ENCODE measurements at regions not wholly inside any gene's neighbourhood (a gene's known extent, or its start where the extent isn't known, plus 50 kb on each side); places are given as distances from the start of the nearest gene placed in this dataset.

DNA sequence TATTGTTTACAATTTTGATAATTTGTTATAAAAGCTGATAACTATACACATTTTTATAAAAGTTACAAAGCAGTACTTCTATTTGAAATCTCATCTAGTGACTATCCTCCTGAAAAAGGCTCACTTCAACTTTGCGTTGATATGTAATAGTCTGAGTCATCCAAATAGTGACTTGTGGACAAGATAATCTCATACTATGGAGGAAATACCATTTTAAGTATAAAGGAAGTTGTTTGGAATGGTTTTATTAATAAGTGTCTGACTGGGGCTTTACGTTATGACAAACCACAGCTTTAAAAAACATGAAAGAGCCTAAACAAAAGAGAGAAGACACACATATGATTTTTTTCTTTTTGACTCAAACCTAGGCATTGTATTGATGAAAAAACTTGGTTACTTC lies 272.3 kb upstream of the COL3A1 start:
- H2AFZ ChIP-seq = no peak overlapping the region
- BruUV-seq (replicated peaks) = no TSS peak
- intact Hi-C loops (cut with micrococcal nuclease; ENCODE audit: unreplicated experiment) = no loop called here
- no peaks in the 10 kb centered on the region for H4K20me1 ChIP-seq (ENCODE audit: insufficient read depth)
- H3K27ac ChIP-seq = no peak overlapping the region
- H3K9me3 ChIP-seq (ENCODE audit: insufficient read depth, low read depth) = no peaks in the 10 kb centered on the region
- CTCF ChIA-PET = no interaction called here
- no peak overlapping the region for H3K4me2 ChIP-seq
- TF ChIP-seq, protein P1, sequence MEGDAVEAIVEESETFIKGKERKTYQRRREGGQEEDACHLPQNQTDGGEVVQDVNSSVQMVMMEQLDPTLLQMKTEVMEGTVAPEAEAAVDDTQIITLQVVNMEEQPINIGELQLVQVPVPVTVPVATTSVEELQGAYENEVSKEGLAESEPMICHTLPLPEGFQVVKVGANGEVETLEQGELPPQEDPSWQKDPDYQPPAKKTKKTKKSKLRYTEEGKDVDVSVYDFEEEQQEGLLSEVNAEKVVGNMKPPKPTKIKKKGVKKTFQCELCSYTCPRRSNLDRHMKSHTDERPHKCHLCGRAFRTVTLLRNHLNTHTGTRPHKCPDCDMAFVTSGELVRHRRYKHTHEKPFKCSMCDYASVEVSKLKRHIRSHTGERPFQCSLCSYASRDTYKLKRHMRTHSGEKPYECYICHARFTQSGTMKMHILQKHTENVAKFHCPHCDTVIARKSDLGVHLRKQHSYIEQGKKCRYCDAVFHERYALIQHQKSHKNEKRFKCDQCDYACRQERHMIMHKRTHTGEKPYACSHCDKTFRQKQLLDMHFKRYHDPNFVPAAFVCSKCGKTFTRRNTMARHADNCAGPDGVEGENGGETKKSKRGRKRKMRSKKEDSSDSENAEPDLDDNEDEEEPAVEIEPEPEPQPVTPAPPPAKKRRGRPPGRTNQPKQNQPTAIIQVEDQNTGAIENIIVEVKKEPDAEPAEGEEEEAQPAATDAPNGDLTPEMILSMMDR (conservative IDR thresholded peaks at IDR 0.05) = no peak
- no peak for TF ChIP-seq EZH2 (IDR thresholded peaks at IDR 0.05; ENCODE audit: low read depth)
- H3K36me3 ChIP-seq (ENCODE audit: low read depth) = no peaks in the 10 kb centered on the region
- DNase-seq = no peak
- H3F3A ChIP-seq (ENCODE audit: insufficient read depth, low read depth) = no peaks in the 10 kb centered on the region
- H3K27me3 ChIP-seq (ENCODE audit: insufficient read depth, low read depth) = no peaks in the 10 kb centered on the region
- no peaks in the 10 kb centered on the region for H3K9me2 ChIP-seq (ENCODE audit: insufficient read depth)
- no peaks in the 10 kb centered on the region for H3K4me1 ChIP-seq (replicated peaks; ENCODE audit: insufficient read depth)
- POLR2A ChIA-PET (ENCODE audit: unreplicated experiment) = no interaction called here
- no peak overlapping the region for H3K4me3 ChIP-seq
- H3K79me2 ChIP-seq (ENCODE audit: low read depth) = no peaks in the 10 kb centered on the region

DNA sequence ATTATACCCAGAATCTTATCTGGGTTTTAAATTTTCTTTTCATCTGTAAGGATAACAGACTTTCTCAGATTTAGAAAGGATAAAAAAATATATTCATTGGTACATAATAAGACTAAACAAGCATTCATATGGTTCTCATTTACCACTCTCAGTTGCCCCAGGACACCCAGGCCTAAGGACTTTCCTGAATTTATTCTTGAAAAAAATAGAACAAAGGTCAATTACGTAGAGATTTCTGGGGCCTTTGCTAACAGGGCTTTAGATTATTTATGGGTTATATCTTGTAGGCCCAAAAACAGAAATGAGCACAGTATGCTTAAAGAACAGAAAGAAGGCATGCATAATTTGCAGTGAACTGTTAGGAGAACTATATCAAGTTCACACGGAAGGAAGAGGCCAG lies 269.0 kb upstream of the COL3A1 start:
- Histone ChIP-seq H3K79me2 (ENCODE audit: low read depth) (no peaks in the 10 kb centered on the region), H3K9me2 (ENCODE audit: insufficient read depth) (no peaks in the 10 kb centered on the region)

DNA sequence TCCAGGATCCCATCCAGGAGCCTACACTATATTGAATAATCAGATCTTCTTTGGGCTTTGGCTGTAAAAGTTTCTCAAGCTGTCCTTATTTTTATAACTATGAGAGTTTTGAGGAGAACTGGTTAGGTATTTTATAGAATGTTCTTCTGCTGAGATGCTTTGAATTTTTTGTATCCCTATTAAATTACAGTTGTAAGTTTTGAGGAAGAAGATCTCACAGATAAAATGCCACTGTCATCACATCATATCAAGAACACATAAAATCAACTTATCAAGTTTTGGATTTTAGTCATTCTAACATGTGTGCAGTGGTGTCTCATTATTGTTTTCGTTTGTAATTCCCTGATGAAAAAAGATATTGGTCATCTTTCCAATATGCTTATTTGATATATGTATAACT lies 260.2 kb upstream of the COL3A1 start:
- Histone ChIP-seq H3K9me2 (ENCODE audit: insufficient read depth) (no peaks in the 10 kb centered on the region), H3K36me3 (ENCODE audit: low read depth) (no peaks in the 10 kb centered on the region), H3K27ac (no peak overlapping the region), H3K4me3 (no peak overlapping the region), H3F3A (ENCODE audit: insufficient read depth, low read depth) (no peaks in the 10 kb centered on the region), H3K27me3 (ENCODE audit: insufficient read depth, low read depth) (no peaks in the 10 kb centered on the region), H2AFZ (no peak overlapping the region), H3K9me3 (ENCODE audit: insufficient read depth, low read depth) (no peaks in the 10 kb centered on the region), H4K20me1 (ENCODE audit: insufficient read depth) (no peaks in the 10 kb centered on the region), H3K4me2 (no peak overlapping the region), H3K4me1 (replicated peaks; ENCODE audit: insufficient read depth) (no peaks in the 10 kb centered on the region), H3K79me2 (ENCODE audit: low read depth) (no peaks in the 10 kb centered on the region)
- POLR2A ChIA-PET (ENCODE audit: unreplicated experiment) = no interaction called here
- intact Hi-C loops (cut with micrococcal nuclease; ENCODE audit: unreplicated experiment) = no loop called here
- CTCF ChIA-PET = no interaction called here
- TF ChIP-seq, protein P1 (conservative IDR thresholded peaks at IDR 0.05) = no peak
- TF ChIP-seq EZH2 (IDR thresholded peaks at IDR 0.05; ENCODE audit: low read depth) = no peak
- DNase-seq = no peak
- no TSS peak for BruUV-seq (replicated peaks)

More for the DNA sequence above, 269.0 kb upstream of the COL3A1 start:
- ChIA-PET POLR2A (ENCODE audit: unreplicated experiment) (no interaction called here), CTCF (no interaction called here)
- Histone ChIP-seq H2AFZ (no peak overlapping the region), H3K27ac (no peak overlapping the region), H3F3A (ENCODE audit: insufficient read depth, low read depth) (no peaks in the 10 kb centered on the region), H3K36me3 (ENCODE audit: low read depth) (no peaks in the 10 kb centered on the region), H3K4me2 (no peak overlapping the region), H3K27me3 (ENCODE audit: insufficient read depth, low read depth) (no peaks in the 10 kb centered on the region), H3K9me3 (ENCODE audit: insufficient read depth, low read depth) (no peaks in the 10 kb centered on the region), H3K4me1 (replicated peaks; ENCODE audit: insufficient read depth) (no peaks in the 10 kb centered on the region), H3K4me3 (no peak overlapping the region), H4K20me1 (ENCODE audit: insufficient read depth) (no peaks in the 10 kb centered on the region)
- BruUV-seq (replicated peaks) = no TSS peak
- no peak for TF ChIP-seq EZH2 (IDR thresholded peaks at IDR 0.05; ENCODE audit: low read depth)
- TF ChIP-seq, protein P1 (conservative IDR thresholded peaks at IDR 0.05) = no peak
- DNase-seq = no peak
- intact Hi-C loops (cut with micrococcal nuclease; ENCODE audit: unreplicated experiment) = no loop called here
